Heart right ventricle (tissue), 16 donors: ENCODE measurements at regions not wholly inside any gene's neighbourhood (a gene's known extent, or its start where the extent isn't known, plus 50 kb on each side); places are given as distances from the start of the nearest gene placed in this dataset.
"Not testable (repeated sequence)": the region's sequence is repeated elsewhere in the genome, so short reads cannot be mapped to it uniquely, and the experiment has no call there.

Experiments used
- ATAC-seq, 8 donors: fragments of 200-7000 bp; cut with Tn5 transposase; one replicate each; pipeline ENCODE4 v1.9.1; 2020; ENCODE audit warnings: mild to moderate bottlenecking in 8 of 8, moderate library complexity in 8 of 8, moderate number of reproducible peaks in 1 of 8
- DNase-seq, 2 donors: peaks; one replicate each; pipeline ENCODE4 v3.0.0-alpha.2; 2020
- H3K27ac ChIP-seq, 10 donors: fragments of 200-600 bp; sonication (generic) in 2 of 10; one replicate each; pipeline versions ENCODE4 v1.5.0 to v1.8.0; 2020 to 2022; ENCODE audit warnings: mild to moderate bottlenecking in 3 of 10
- H3K27me3 ChIP-seq, 7 donors: fragments of 200-600 bp; one replicate each; pipeline ENCODE4 v1.8.0; 2021 to 2022; ENCODE audit warnings: mild to moderate bottlenecking in 2 of 7
- H3K36me3 ChIP-seq, 9 donors: fragments of 200-600 bp; sonication (generic) in 1 of 9; one replicate each; pipeline versions ENCODE4 v1.5.0 to v1.8.0; 2020 to 2022; ENCODE audit warnings: mild to moderate bottlenecking in 2 of 9
- H3K4me1 ChIP-seq, 9 donors: fragments of 200-600 bp; sonication (generic) in 1 of 9; one replicate each; pipeline versions ENCODE4 v1.5.0 to v1.8.0; 2020 to 2022; ENCODE audit warnings: mild to moderate bottlenecking in 4 of 9
- H3K4me3 ChIP-seq, 10 donors: fragments of 200-600 bp; sonication (generic) in 2 of 10; one replicate each; pipeline versions ENCODE4 v1.5.0 to v1.8.0; 2020 to 2022; ENCODE audit warnings: mild to moderate bottlenecking in 7 of 10, moderate library complexity in 2 of 10
- H3K9me3 ChIP-seq, 11 donors: fragments of 200-600 bp in 10 of 11; sonication (generic) in 2 of 11; one replicate each; pipeline versions ENCODE4 v1.5.0 to v1.8.0; 2013 to 2022; ENCODE audit warnings: mild to moderate bottlenecking in 2 of 11, control low read depth in 1 of 11, moderate library complexity in 1 of 11
- CTCF ChIP-seq, 9 donors: fragments of 200-600 bp; sonication (generic) in 2 of 9; IDR thresholded peaks; one replicate each; pipeline versions ENCODE4 v1.5.0 to v1.8.0; 2021 to 2022; ENCODE audit warnings: antibody characterized with exemption in 9 of 9, mild to moderate bottlenecking in 5 of 9, moderate library complexity in 1 of 9
- WGBS, 2 donors: extraction: QIAGEN DNeasy Blood & Tissue Kit; methylation state at CpG; one replicate each; pipeline ENCODE4 v1.1.7; 2013; ENCODE audit warnings: inconsistent platforms in 1 of 2; 5-methylcytosine and 5-hydroxymethylcytosine counted together
- intact Hi-C, 10 donors: fragments of 100-400 bp; cut with DNase I; formaldehyde crosslinking; loops; one replicate each; pipeline versions ENCODE4 v1.11.1 to v1.14.2; 2022
- donor health status: Arrhythmogenic right ventricular cardiomyopathy.
- donor health status: ischemic (EF 13 %, LVEDD 7.1; RV severe dilation, severe dysfunction).
- donor health status: healthy with polysubstance abuse.
- donor health status: DM: no; HTN: yes; CAD: no.
- donor health status: DM: no; HTN: no; CAD: no.
- donor health status: ischemic (EF 25% LVEDD 6.9; RV normal size, moderate dysfunction).
- donor health status: ischemic (EF 25% LVEDD 5.7; RV mildly dilated, moderate dysfunction).
- donor health status: healthy.
- donor health status: DM: yes; HTN: yes; CAD: no.
- donor health status: Ischemic cardiomyopathy.
- donor health status: ischemic (EF 35%, LVEDD 5.7; RV mildly dilated, moderate dysfunction).
- donor health status: nonischemic (EF 11% LVEDD 7.7; RV severe dilation, severe dysfunction).
- donor health status: DM: yes; HTN: yes; CAD: no.
- donor health status: PGD.
- donor health status: ischemic (EF 29% LVEDD 5.4; RV normal size, mild dysfunction).
- donor health status: nonischemic (EF 23%, LVEDD 6.1; RV moderate dilation, normal function).

GRCh38 chr2:17136877-17137276, 381.4 kb downstream of the RAD51AP2 start:
- Histone ChIP-seq H3K9me3 (no peaks in the 10 kb centered on the region), H3K27me3 (peaks cover 0 to 13% (median 0%) of the 10 kb centered on the region in 7 donors), H3K4me3 (no peak overlapping the region), H3K27ac (no peak overlapping the region), H3K36me3 (no peaks in the 10 kb centered on the region), H3K4me1 (no peaks in the 10 kb centered on the region)
- intact Hi-C loops, result no loop called here
- no peak for TF ChIP-seq CTCF (IDR thresholded peaks at IDR 0.05)
- WGBS, 2 donors, result 55 to 62% methylated on average over 2 of the region's 2 CpGs
- DNase-seq, result no peak
- no peak for ATAC-seq

- Histone ChIP-seq H3K27ac (no peak overlapping the region), H3K4me3 (no peak overlapping the region), H3K9me3 (no peaks in the 10 kb centered on the region), H3K4me1 (no peaks in the 10 kb centered on the region), H3K27me3 (peaks cover 0 to 7% (median 0%) of the 10 kb centered on the region in 7 donors), H3K36me3 (no peaks in the 10 kb centered on the region)
- WGBS, 2 donors, result 60 to 64% methylated on average over 3 of the region's 3 CpGs
- intact Hi-C loops, result no loop called here
- DNase-seq, result no peak
- ATAC-seq, result no peak
- TF ChIP-seq CTCF (IDR thresholded peaks at IDR 0.05), result no peak
These were observed 382.0 kb downstream of the RAD51AP2 start for GRCh38 chr2:17136231-17136630.

GRCh38 chr2:17135619-17136018, 382.6 kb downstream of the RAD51AP2 start:
- peaks cover 0 to 6% (median 0%) of the 10 kb centered on the region in 7 donors for H3K27me3 ChIP-seq
- intact Hi-C loops, result no loop called here
- DNase-seq (no peak), ATAC-seq (no peak)
- no peaks in the 10 kb centered on the region for H3K4me1 ChIP-seq
- TF ChIP-seq CTCF (IDR thresholded peaks at IDR 0.05), result no peak
- no peaks in the 10 kb centered on the region for H3K36me3 ChIP-seq
- no peaks in the 10 kb centered on the region for H3K9me3 ChIP-seq
- no peak overlapping the region for H3K4me3 ChIP-seq
- 88 to 92% methylated on average over 1 of the region's 1 CpG for WGBS, 2 donors
- no peak overlapping the region for H3K27ac ChIP-seq

- ATAC-seq, result no peak
These were observed 385.1 kb downstream of the RAD51AP2 start for GRCh38 chr2:17133052-17133671.

GRCh38 chr2:17130627-17131026, 387.6 kb downstream of the RAD51AP2 start:
- WGBS, 2 donors, result 93 to 99% methylated on average over 3 of the region's 3 CpGs
- not testable (repeated sequence) for H3K27me3 ChIP-seq

More at GRCh38 chr2:17133052-17133671, 385.1 kb downstream of the RAD51AP2 start:
- intact Hi-C loops, result no loop called here
- no peaks in the 10 kb centered on the region for H3K9me3 ChIP-seq
- no peak overlapping the region for H3K4me3 ChIP-seq
- TF ChIP-seq CTCF (IDR thresholded peaks at IDR 0.05), result no peak
- no peak overlapping the region for H3K27ac ChIP-seq
- no peaks in the 10 kb centered on the region for H3K36me3 ChIP-seq
- DNase-seq, result no peak
- 94% methylated on average over 6 of the region's 6 CpGs for WGBS, 2 donors
- H3K4me1 ChIP-seq, result no peaks in the 10 kb centered on the region
- H3K27me3 ChIP-seq, result no peaks in the 10 kb centered on the region

More at GRCh38 chr2:17130627-17131026, 387.6 kb downstream of the RAD51AP2 start:
- DNase-seq, H3K4me1 ChIP-seq, H3K27ac ChIP-seq, ATAC-seq, H3K4me3 ChIP-seq, H3K9me3 ChIP-seq, intact Hi-C loops, H3K36me3 ChIP-seq: not testable (repeated sequence)
